ENCODE measurements at regions not wholly inside any gene's neighbourhood (a gene's known extent, or its start where the extent isn't known, plus 50 kb on each side); places are given as distances from the start of the nearest gene placed in this dataset.

GRCh38 chr2:190762566-190762965 lies 113.7 kb downstream of the NAB1 start:
- TF ChIP-seq POLR2AphosphoS5 (IDR thresholded peaks at IDR 0.05; ENCODE audit: low read depth, low read length): no peak
- no peak for TF ChIP-seq REST (IDR thresholded peaks at IDR 0.05; ENCODE audit: insufficient read depth in 1 of 2, low read depth in 2 of 2, low read length in 1 of 2)
- TF ChIP-seq CTCF (IDR thresholded peaks at IDR 0.05): no peak
- no peak for TF ChIP-seq TCF7L2 (IDR thresholded peaks at IDR 0.05; ENCODE audit: low read depth, low read length)
- TF ChIP-seq SIN3A (IDR thresholded peaks at IDR 0.05; ENCODE audit: borderline replicate concordance, insufficient read depth, low read depth, low read length): no peak
- Histone ChIP-seq H3K27me3 (ENCODE audit: control insufficient read depth, insufficient read depth, low read length) (no peaks in the 10 kb centered on the region; the same call in 1 of the 2 replicates), H3K27ac (ENCODE audit: low read length) (no peak overlapping the region), H3K4me3 (ENCODE audit: low read depth in 2 of 2, low read length in 2 of 2) (no peak overlapping the region), H3K4me1 (ENCODE audit: control insufficient read depth, insufficient read depth, low read length) (no peaks in the 10 kb centered on the region), H3K9me3 (ENCODE audit: control insufficient read depth, insufficient read depth, low read depth, low read length) (no peaks in the 10 kb centered on the region), H3K36me3 (ENCODE audit: control insufficient read depth, insufficient read depth, low read length) (no peaks in the 10 kb centered on the region)
- DNase-seq (ENCODE audit: low read depth, low spot score) (no peak), ATAC-seq (no peak)
- POLR2A ChIA-PET: no interaction called here
- intact Hi-C loops (cut with micrococcal nuclease; ENCODE audit: unreplicated experiment): no loop called here
- CTCF ChIA-PET: no interaction called here
- in situ Hi-C loops (cut with HindIII; ENCODE audit: low pct_unique_long_range_greater_than_20kb, low sequenced_read_pairs): no loop called here
- no TSS peak for BruUV-seq (replicated peaks)

GRCh38 chr2:190763100-190763499 lies 114.2 kb downstream of the NAB1 start:
- ChIA-PET POLR2A (interaction anchor here (0.6 kb wide), 1 partner anchor 253 kb away, joined by 11 read pairs; no protein-coding TSS in a partner anchor), CTCF (no interaction called here)
- DNase-seq (ENCODE audit: low read depth, low spot score) (no peak), ATAC-seq (no peak)
- H3K4me3 ChIP-seq (ENCODE audit: low read depth in 2 of 2, low read length in 2 of 2): no peak overlapping the region
- in situ Hi-C loops (cut with HindIII; ENCODE audit: low pct_unique_long_range_greater_than_20kb, low sequenced_read_pairs) (no loop called here), intact Hi-C loops (cut with micrococcal nuclease; ENCODE audit: unreplicated experiment) (no loop called here)
- no peaks in the 10 kb centered on the region for H3K4me1 ChIP-seq (ENCODE audit: control insufficient read depth, insufficient read depth, low read length)
- no TSS peak for BruUV-seq (replicated peaks)
- H3K27me3 ChIP-seq (ENCODE audit: control insufficient read depth, insufficient read depth, low read length): no peaks in the 10 kb centered on the region; the same call in 1 of the 2 replicates
- H3K9me3 ChIP-seq (ENCODE audit: control insufficient read depth, insufficient read depth, low read depth, low read length): no peaks in the 10 kb centered on the region
- TF ChIP-seq SIN3A (IDR thresholded peaks at IDR 0.05; ENCODE audit: borderline replicate concordance, insufficient read depth, low read depth, low read length): no peak
- no peak for TF ChIP-seq CTCF (IDR thresholded peaks at IDR 0.05)
- no peak for TF ChIP-seq REST (IDR thresholded peaks at IDR 0.05; ENCODE audit: insufficient read depth in 1 of 2, low read depth in 2 of 2, low read length in 1 of 2)
- TF ChIP-seq POLR2AphosphoS5 (IDR thresholded peaks at IDR 0.05; ENCODE audit: low read depth, low read length): no peak
- TF ChIP-seq TCF7L2 (IDR thresholded peaks at IDR 0.05; ENCODE audit: low read depth, low read length): no peak
- H3K27ac ChIP-seq (ENCODE audit: low read length): no peak overlapping the region
- H3K36me3 ChIP-seq (ENCODE audit: control insufficient read depth, insufficient read depth, low read length): no peaks in the 10 kb centered on the region

Measured in Panc1 (cell line).